SK-N-SH treated with all-trans-retinoic acid at 6 μM for 48 hours (cell line): ENCODE measurements at regions not wholly inside any gene's neighbourhood (a gene's known extent, or its start where the extent isn't known, plus 50 kb on each side); places are given as distances from the start of the nearest gene placed in this dataset.

Source experiments
- ATAC-seq: fragments of 200-7000 bp; cut with Tn5 transposase; 3 replicates; pipeline ENCODE4 v1.9.1; 2020; ENCODE audit warnings: mild to moderate bottlenecking, moderate library complexity
- ARNTL ChIP-seq: fragments of 450-650 bp; formaldehyde crosslinking; IDR thresholded peaks from 2 replicates; pipeline ENCODE4 v1.5.0; 2020; ENCODE audit warnings: low read depth, mild to moderate bottlenecking, moderate library complexity, borderline replicate concordance
- BACH2 ChIP-seq: fragments of 250-450 bp; sonication (Bioruptor Pico); IDR thresholded peaks from 2 replicates; pipeline ENCODE4 v1.9.0; 2021; ENCODE audit warnings: mild to moderate bottlenecking, borderline replicate concordance
- CREB5 ChIP-seq: fragments of 250-450 bp; sonication (Bioruptor Pico); IDR thresholded peaks from 2 replicates; pipeline ENCODE4 v1.5.1; 2020; ENCODE audit warnings: low read depth, mild to moderate bottlenecking, moderate library complexity
- CSDC2 ChIP-seq: fragments of 250-450 bp; sonication (Bioruptor Pico); IDR thresholded peaks from 2 replicates; pipeline ENCODE4 v1.5.0; 2020; ENCODE audit warnings: mild to moderate bottlenecking, moderate library complexity
- CSRNP3 ChIP-seq: fragments of 250-450 bp; sonication (Bioruptor Pico); IDR thresholded peaks from 2 replicates; pipeline ENCODE4 v1.5.1; 2021; ENCODE audit warnings: mild to moderate bottlenecking, moderate library complexity
- ESRRG ChIP-seq: fragments of 250-450 bp; sonication (Bioruptor Pico); IDR thresholded peaks from 2 replicates; pipeline ENCODE4 v1.6.1; 2021; ENCODE audit warnings: mild to moderate bottlenecking
- GLIS3 ChIP-seq: fragments of 250-450 bp; sonication (Bioruptor Pico); IDR thresholded peaks from 2 replicates; pipeline ENCODE4 v1.5.0; 2020; ENCODE audit warnings: mild to moderate bottlenecking, moderate library complexity
- ISL1 ChIP-seq: fragments of 250-450 bp; sonication (Bioruptor Pico); IDR thresholded peaks from 2 replicates; pipeline ENCODE4 v2.1.2; 2022; ENCODE audit warnings: mild to moderate bottlenecking, moderate library complexity
- OSR1 ChIP-seq: fragments of 250-450 bp; sonication (Bioruptor Pico); IDR thresholded peaks from 2 replicates; pipeline ENCODE4 v1.8.0; 2022; ENCODE audit warnings: moderate library complexity, mild to moderate bottlenecking, inconsistent platforms
- POU6F1 ChIP-seq: fragments of 250-450 bp; sonication (Bioruptor Pico); IDR thresholded peaks from 2 replicates; pipeline ENCODE4 v1.8.0; 2021; ENCODE audit warnings: low read depth, mild to moderate bottlenecking, moderate library complexity, borderline replicate concordance
- PPARA ChIP-seq: fragments of 250-450 bp; sonication (Bioruptor Pico); IDR thresholded peaks from 2 replicates; pipeline ENCODE4 v1.5.0; 2020; ENCODE audit warnings: mild to moderate bottlenecking, borderline replicate concordance
- RARB ChIP-seq: fragments of 250-450 bp; sonication (Bioruptor Pico); IDR thresholded peaks from 2 replicates; pipeline ENCODE4 v1.8.0; 2021; ENCODE audit warnings: mild to moderate bottlenecking, moderate library complexity
- SNAI2 ChIP-seq: fragments of 250-450 bp; sonication (Bioruptor Pico); IDR thresholded peaks from 2 replicates; pipeline ENCODE4 v1.5.0; 2020; ENCODE audit warnings: mild to moderate bottlenecking, moderate library complexity
- TOX ChIP-seq: fragments of 250-450 bp; sonication (Bioruptor Pico); IDR thresholded peaks from 2 replicates; pipeline ENCODE4 v1.8.0; 2021; ENCODE audit warnings: mild to moderate bottlenecking, moderate library complexity, borderline replicate concordance
- TSHZ2 ChIP-seq: fragments of 250-450 bp; sonication (Bioruptor Pico); IDR thresholded peaks from 2 replicates; pipeline ENCODE4 v1.5.0; 2020; ENCODE audit warnings: mild to moderate bottlenecking, moderate library complexity
- ZC3H10 ChIP-seq: fragments of 250-450 bp; sonication (Bioruptor Pico); IDR thresholded peaks from 2 replicates; pipeline ENCODE4 v1.5.1; 2021; ENCODE audit warnings: mild to moderate bottlenecking, moderate library complexity
- ZFP3 ChIP-seq: fragments of 250-450 bp; sonication (Bioruptor Pico); IDR thresholded peaks from 2 replicates; pipeline ENCODE4 v1.5.0; 2020; ENCODE audit warnings: mild to moderate bottlenecking, moderate library complexity
- ZNF565 ChIP-seq: fragments of 450-650 bp; formaldehyde crosslinking; conservative IDR thresholded peaks from 2 replicates; pipeline ENCODE4 v1.5.0; 2020; ENCODE audit warnings: low read depth, mild to moderate bottlenecking, moderate library complexity
- ZNF70 ChIP-seq: fragments of 450-650 bp; formaldehyde crosslinking; IDR thresholded peaks from 2 replicates; pipeline ENCODE4 v1.5.0; 2020; ENCODE audit warnings: mild to moderate bottlenecking, moderate library complexity
- ZNF8 ChIP-seq: fragments of 450-650 bp; formaldehyde crosslinking; IDR thresholded peaks from 2 replicates; pipeline ENCODE4 v1.5.0; 2020; ENCODE audit warnings: mild to moderate bottlenecking, moderate library complexity

GRCh38 chr6:159604443-159604956 lies 88.5 kb downstream of the SOD2 start (continued):
- no peak for TF ChIP-seq TSHZ2
- no peak for TF ChIP-seq BACH2
- TF ChIP-seq TOX (CRISPR knock-in tag): no peak
- TF ChIP-seq, all 23 proteins: peak for 0

GRCh38 chr6:159602431-159603041 lies 90.5 kb downstream of the SOD2 start:
- ATAC-seq: no peak
- no peak for TF ChIP-seq ZNF8 (CRISPR knock-in tag)
- no peak for TF ChIP-seq CSRNP3 (CRISPR knock-in tag)
- TF ChIP-seq PPARA: no peak
- TF ChIP-seq TOX (CRISPR knock-in tag): no peak
- no peak for TF ChIP-seq RARB
- TF ChIP-seq ZFP3 (CRISPR knock-in tag): no peak
- TF ChIP-seq ISL1 (CRISPR knock-in tag): no peak
- no peak for TF ChIP-seq POU6F1 (CRISPR knock-in tag)
- TF ChIP-seq BACH2: no peak
- no peak for TF ChIP-seq ZC3H10 (CRISPR knock-in tag)
- no peak for TF ChIP-seq CREB5 (CRISPR knock-in tag)
- TF ChIP-seq, all 23 proteins: peak for 0

- no peak for TF ChIP-seq PPARA
- no peak for TF ChIP-seq ZC3H10 (CRISPR knock-in tag)
- no peak for TF ChIP-seq ZFP3 (CRISPR knock-in tag)
- TF ChIP-seq CREB5 (CRISPR knock-in tag): no peak
- TF ChIP-seq CSDC2 (CRISPR knock-in tag): no peak
- TF ChIP-seq RARB: no peak
- TF ChIP-seq ESRRG (CRISPR knock-in tag): no peak
- TF ChIP-seq ZNF70: no peak
- TF ChIP-seq ZNF565 (CRISPR knock-in tag): no peak
- no peak for TF ChIP-seq ZNF8 (CRISPR knock-in tag)
- TF ChIP-seq ARNTL (CRISPR knock-in tag): no peak
- TF ChIP-seq, all 23 proteins: peak for 0
- no peak for ATAC-seq
These were observed 91.8 kb downstream of the SOD2 start for GRCh38 chr6:159601211-159601610.

- ATAC-seq: peak; percentile 83
- TF ChIP-seq CSDC2 (CRISPR knock-in tag): no peak
- TF ChIP-seq OSR1 (CRISPR knock-in tag): no peak
- no peak for TF ChIP-seq PPARA
- no peak for TF ChIP-seq TSHZ2
- no peak for TF ChIP-seq POU6F1 (CRISPR knock-in tag)
- no peak for TF ChIP-seq SNAI2 (CRISPR knock-in tag)
- no peak for TF ChIP-seq ISL1 (CRISPR knock-in tag)
- no peak for TF ChIP-seq ESRRG (CRISPR knock-in tag)
- no peak for TF ChIP-seq RARB
- no peak for TF ChIP-seq GLIS3 (CRISPR knock-in tag)
- no peak for TF ChIP-seq CSRNP3 (CRISPR knock-in tag)
These were observed 97.9 kb downstream of the SOD2 start for GRCh38 chr6:159595173-159595572.
